Skin of body (tissue), 1 donor: ENCODE measurements at regions not wholly inside any gene's neighbourhood (a gene's known extent, or its start where the extent isn't known, plus 50 kb on each side); places are given as distances from the start of the nearest gene placed in this dataset.
A peak's percentile ranks its signal among the peaks of the same experiment; 100 is the strongest.
"Not testable (repeated sequence)": the region's sequence is repeated elsewhere in the genome, so short reads cannot be mapped to it uniquely, and the experiment has no call there.

Source experiments
- DNase-seq: peaks from one replicate; lab custom pipeline; 2025; lab: John Stamatoyannopoulos, UW

DNA sequence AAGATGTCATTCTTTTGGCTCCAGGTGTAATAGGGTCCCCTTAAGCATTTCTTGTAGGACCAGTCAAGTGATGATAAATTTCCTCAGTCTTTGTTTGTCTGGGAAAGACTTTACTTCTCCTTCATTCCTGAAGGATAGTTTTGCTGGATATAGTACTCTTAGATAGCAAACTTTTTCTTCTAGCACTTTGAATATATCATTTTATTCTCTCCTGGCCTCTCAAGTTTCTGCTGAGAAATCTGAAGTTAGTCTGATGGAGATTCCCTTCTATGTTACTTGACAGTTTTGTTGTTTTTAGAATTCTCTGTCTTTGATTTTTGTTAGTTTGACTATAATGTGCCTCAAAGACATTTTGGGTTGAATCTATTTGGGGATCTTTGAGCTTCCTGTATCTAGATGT, 181.2 kb upstream of the HES1 start:
- DNase-seq, result no peak

DNA sequence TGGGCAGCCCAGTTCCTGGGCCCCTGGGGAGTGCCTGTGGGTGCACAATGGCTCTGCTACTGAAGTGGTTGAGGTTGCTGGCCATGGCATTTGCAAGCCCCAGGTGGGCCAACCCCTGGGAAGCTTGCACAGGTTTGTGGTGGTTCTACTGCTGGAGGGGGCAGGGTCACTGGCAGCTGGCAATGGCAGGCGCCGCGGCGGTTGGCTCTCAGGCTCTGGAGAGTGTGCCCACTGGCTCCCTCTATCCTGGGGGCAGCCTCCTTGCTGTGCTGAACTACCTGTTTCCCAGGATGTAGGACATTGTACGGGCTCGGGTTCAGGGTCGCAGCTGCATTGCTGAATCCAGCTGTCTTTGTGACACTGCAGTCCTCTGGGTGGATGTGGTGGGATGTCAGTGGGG, 180.2 kb upstream of the HES1 start:
- no peak for DNase-seq

DNA sequence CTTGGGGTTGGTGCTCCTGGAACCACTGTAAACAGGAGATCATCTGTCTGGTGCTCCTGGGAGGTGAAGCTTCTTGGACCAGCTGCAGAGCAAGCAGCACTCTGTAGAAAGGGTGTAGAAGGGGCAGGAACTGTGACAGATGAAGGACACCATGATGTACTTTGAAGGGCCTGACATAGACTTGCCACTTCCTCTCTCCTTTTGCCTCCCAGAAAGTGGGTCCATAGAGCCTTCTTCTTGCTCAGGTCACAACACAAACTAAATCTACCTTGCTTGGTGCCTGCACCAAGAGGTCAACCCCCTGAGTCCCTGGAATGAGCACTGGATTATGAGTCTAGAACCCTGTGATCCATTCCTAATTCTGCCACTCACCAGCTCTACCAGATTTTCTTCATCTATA, 176.1 kb upstream of the HES1 start:
- no peak for DNase-seq

DNA sequence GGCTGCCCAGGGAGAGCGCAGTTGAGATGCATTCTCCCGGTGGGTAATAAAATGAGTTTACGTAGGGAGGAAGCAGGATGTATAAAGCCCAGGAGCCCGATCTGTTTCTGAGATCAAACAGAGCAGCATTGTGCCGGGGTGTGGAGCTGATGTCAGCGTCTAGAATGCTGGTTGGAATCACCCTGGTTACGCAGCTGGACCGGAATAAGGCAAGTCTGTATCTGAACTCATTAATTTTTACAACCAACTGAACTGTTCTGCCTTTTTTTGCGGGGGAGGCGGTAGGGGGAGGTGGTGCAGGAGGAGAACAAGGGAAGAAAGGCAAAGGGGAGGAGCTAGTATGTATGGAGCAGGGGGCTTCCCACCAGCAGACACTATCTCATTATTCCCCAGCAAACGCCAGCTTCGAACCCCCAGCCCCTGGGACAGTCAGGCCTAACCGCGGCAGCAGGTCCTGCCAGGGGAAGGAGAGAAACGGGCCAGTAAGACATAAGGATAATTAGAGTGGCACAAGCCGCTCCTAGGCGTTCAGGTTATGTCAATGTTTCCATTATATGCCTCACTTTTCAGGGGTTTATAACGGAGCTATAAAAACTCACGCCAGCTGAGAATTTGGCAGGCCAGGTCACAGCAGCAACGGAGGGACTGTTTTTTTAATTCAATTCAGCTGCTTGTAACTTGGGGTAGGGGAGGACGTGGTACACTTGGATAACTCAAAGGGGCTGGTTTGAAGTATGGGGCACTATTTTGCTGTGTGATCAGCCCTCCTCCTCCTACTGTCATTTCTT, 175.3 kb upstream of the HES1 start:
- peak; percentile 86 for DNase-seq

DNA sequence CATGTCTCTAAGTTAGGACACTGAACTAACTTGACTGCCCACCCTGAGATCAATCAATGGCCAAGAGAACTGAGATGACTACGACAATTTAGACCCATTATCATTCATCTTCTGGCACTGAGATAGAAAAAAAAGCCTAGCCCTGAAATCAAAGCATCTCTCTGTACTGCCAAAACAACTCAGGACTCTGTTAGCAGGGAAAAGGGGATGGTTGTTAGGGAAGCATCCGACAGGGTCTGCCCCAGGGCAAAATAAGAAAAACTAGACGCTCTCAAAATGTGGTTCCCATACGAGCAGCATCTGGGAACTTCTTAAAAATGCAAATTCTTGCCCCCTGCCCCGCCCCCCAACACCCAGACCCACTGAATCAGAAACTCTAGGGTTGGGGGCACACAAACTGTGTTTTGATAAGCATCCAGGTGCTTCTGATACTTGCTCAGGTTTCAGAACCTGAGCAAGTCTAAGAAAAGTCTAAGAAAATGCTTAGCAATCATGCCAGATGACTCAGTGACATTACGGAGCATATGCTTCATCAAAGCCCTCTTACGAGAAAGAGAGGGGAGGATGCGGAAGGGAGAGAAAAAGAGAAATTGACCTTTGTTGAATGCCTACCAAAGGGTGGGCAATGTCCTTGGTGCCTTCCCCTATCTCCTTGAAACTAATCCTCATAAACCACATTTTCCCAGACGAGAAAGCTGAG, 172.8 kb upstream of the HES1 start:
- no peak for DNase-seq

DNA sequence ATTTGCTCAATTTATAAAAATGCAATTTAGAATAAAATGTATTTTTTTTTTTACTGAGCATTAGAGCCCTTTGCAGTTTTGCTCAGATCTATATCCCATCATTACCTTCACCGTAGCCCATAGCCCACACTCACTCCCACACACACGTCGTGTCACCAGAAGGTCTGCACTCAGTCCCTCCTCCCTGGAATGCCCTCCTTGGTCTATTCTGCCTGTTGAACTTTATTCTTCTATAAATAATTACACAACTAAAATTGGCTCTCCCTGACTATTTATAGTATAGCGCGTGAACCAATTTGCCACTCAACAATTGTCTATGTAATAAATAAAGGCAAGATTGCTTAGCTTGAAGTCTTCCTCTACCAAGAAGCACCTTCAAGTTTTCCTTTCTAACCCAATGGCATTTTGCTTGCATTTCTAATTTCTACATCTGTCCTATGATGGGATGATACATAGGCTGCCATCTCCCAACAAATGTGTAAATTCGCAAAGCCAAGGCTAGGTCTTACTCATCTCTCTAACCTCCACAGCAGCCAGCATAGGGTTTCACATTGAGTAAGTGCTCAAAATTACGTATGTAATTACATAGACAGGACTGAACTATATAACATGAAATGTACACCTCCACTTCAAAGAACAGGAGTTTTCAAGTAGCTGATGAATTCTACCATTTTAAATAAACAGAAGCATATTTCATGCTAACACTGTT, 172.0 kb upstream of the HES1 start:
- DNase-seq, result no peak

DNA sequence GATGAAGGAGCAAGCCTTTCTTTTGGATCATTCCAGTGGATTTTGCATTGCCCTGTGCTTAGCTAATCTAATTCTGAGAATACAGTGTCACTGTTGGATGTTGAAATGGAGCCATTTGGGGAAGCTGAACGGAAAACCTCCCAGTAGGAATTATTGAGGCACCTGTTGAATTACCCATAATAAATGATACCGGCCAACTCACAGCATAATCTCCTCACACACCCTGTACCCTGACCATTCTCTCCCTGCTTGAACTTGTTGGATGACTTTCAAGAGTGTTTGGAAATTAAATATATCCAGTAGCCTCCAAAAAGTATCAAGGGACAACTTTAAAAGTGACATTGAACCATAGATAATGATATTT, 171.4 kb upstream of the HES1 start:
- DNase-seq, result no peak

DNA sequence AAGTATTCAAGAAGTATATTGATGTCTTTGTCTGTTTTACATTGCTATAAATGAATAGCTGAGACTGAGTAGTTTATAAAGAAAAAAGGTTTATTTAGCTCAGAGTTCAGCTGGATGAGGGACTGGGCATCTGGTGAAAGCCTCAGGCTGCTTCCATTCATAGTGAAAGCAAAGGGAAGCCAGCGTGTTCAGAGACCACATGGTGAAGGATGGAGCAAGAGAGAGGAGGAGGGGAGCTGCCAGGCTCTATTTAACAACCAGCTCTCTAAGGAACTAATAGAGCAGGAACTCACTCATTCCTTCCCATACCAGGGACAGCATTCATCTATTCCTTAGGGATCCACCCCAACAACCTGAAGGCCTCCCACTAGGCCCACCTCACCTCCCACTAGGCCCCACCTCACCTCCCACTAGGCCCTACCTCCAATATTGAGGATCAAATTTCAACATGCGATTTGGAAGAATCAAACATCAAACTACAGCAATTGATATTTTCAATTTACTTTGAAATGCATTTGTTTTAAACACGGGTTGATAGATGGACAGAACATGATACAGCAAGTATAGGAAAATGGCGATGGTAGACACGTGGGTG, 167.5 kb upstream of the HES1 start:
- DNase-seq, result no peak

DNA sequence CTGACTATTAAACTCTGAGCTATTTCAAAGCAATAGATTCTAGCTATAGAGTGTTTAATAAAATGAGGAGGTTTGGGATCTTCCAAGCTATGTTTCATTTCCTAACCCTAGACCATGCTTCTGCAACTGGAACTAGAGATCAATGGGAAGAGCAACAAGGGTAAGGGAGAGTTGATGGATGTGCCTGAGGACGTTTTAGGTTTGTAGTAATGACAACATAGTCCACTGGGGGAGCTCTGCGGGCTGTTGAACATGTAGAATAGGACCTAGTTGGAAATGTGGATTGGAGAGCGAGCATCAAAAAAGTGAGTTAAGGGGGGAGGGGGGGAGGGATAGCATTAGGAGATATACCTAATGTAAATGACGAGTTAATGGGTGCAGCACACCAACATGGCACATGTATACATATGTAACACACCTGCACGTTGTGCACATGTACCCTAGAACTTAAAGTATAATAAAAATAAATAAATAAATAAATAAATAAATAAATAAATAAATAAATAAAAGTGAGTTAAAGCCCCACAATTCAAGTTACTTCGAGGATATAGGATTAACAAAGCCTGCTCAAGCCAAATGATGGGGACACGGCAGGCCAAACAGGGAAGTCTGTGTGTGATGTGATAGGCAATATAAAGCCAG, 165.7 kb upstream of the HES1 start:
- DNase-seq, result not testable (repeated sequence)

DNA sequence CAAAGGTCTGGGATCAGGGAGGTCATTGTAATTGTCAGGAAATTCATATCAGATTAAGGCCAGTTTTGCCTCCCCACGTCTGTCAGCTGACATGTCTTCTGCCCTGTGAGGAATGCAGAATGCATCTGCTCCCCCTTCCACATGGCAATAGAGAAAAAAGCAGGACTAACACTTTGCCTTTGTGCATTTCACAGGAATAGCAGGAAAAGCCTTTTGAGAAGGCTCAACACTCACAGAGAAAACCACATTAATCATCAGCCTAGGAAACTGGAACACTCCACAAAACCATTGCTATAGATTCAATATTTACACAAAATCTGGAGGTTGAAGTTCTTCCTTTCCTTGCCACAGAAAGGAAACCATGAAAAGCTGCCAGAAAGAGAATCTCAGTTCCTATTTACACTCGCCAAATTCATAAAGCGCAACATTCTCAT, 165.2 kb upstream of the HES1 start:
- no peak for DNase-seq

DNA sequence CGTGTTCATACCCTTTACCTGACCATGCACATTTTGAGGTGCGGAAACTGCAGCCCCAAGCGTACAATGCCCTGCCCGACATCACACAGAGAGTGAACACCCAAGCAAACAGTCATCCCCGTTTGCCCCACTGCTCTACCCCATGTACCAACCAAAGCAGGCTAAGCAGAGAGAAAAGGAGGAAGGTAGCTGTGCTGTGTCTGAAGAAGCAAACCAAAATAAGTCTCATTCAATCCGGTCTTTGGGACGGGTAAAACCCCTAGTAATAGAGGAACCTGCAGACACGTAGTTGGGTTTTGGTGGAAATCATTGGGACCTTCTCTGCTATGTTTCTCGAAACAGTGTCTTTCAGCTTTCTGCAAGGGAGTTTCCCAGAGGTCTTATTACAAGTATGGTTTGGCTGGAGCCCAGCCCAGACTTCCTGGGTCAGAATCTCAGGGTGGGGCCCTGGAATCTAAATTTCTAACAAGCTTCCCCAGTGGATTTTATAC, 164.6 kb upstream of the HES1 start:
- no peak for DNase-seq

DNA sequence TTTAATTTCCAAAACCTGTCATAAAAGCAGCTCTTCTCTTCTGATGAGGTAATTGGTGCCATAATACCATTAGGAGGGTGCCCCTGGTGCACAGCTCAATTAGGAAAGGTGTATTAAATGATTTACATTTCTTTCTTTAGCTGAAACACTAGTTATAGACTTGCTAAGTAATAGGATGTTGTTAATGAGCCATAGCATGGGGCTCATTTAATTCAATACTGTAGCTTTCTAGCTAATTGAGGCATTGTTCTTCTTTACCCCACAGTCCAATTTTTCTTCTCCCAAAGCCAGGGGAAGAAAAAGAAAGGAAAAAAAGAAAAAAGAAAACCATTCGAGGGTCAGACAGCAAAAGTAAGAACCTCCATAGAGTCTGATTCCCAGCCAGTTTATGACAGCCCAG, 164.0 kb upstream of the HES1 start:
- DNase-seq, result no peak

DNA sequence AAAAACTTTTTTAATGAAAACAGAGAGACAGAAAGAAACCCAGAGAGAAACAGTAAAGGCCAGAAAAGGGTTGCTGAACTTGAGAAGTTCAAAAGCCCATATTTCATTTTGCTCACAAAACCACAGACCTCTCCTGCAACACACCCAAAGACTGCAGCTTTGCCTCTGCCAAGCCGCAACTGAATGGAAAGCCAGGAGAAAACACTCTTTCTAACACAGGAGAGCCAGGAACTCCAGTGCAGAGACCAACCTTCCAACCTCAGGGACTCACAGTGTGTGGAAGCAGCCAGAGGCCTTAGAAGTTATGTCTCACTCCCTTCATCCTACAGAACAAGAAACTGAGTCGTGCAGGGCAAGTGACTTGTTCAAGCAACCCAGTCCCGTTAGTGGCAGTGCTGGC, 163.1 kb upstream of the HES1 start:
- no peak for DNase-seq

DNA sequence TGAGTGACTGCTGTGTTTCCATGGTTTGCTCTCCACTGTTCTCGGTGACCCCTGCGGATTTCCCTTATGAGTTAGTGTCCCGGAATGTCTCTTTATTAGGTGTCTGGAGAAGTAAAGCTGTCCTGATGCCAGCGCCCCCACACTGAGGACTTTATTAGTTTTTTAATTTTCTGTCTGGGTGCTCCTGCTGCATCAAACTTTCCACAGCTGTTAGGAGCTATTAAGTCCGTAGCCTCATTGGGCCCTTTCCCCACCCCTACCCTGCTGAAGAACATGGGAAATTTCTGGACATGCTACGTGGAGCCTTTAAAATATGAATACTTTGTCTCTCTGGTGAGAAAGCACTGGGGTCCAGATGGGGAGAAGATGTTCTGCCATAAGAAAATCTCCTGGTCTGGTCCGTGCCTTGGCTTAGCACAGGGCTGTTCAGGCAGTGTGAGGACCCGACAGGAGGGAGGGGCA, 161.7 kb upstream of the HES1 start:
- no peak for DNase-seq

DNA sequence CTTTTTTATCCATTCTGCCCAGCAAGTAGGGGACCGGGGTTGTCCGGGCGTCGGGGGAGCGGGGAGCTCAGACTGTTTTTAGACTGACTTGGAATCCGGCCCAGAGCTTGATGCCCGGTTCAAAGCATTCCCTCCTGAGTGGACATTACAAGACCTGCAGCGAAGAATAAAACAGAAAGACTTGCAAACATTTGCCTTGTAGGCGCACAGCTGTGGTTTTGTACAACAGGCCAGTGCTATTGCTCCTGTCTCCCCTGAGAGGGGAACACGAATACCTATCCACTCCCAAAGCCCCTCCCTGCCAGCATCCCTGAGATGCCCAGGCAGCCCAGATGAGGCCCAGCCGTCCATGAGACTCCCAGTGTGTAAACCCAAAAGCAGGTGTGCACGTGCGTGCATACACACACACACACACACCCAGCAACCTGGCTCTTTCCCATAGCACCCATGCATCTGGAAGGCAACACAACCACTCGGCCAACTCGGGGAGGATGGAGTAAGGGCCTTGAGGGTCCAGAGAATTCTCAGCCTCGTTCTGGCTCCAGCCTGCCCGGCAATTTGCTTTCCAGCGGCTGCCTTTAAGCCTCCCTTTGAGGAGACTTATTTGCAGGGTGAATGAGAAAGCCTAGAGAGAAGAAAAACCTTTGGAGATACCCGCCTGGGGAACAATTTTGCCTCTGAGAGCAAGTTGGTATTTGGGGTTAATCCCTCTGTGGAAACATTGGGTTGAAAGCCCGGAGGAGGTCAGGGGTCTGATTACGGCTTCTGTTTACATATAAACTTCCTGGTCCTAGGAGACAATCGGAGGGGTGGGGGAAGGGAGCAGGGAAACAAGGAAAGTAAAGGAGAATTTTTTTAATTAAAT, 161.0 kb upstream of the HES1 start:
- no peak for DNase-seq

DNA sequence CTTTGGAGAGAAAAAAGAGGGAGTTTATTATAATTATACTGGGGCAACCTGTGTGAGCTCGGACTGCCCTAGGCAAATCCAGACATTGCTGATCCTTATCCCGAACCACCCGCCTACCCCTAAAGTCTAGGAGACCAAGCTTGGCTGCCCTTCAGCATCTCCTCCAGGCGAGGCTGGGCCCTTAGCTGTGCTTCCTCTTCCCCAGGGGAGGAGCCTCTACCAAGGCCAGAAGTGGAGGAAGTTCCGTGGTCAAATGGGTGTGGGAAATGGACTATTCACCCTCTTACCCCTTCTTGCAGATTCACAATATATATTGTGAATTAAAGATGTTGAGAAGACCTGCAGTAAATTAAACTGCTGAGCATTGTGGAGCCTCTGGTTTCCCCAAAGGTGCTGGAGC, 158.3 kb upstream of the HES1 start:
- no peak for DNase-seq

DNA sequence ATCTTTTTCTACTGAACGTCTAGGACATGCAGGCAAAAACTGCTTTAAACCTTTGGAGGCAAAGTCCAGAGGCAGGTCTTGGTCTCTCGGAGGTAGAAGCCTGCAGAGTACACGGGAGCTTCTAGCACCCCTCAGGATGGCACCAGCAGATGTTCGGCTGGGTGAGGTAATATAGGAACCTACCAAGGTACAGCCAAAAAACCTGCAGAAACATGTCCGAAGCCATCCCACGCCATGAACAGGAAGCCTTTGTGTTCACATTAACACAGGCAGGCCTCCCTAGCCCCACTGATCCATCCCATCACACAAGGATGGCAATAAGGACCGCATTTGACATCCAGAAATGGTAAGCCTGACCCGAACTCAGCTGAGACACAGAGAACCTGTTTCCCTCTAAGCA, 157.9 kb upstream of the HES1 start:
- DNase-seq, result no peak

DNA sequence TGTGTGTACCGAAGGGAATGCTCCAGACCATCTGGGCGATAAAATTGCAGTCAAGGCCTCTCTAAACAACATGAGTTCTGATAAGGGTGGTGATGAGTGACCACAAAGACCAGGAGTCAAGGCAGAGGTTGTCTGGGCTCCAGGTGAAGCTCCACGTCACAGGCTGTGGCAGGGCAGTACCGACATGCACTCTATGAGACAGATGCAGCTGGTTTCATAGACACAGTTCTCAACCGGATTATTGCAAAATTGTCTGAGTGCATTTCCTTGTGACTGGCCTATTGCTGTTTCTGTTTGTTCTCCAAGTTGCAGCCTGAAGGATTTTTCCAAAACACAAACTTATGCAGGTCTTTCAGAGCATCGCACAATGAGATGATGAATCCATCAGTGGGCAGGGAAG, 157.5 kb upstream of the HES1 start:
- no peak for DNase-seq

DNA sequence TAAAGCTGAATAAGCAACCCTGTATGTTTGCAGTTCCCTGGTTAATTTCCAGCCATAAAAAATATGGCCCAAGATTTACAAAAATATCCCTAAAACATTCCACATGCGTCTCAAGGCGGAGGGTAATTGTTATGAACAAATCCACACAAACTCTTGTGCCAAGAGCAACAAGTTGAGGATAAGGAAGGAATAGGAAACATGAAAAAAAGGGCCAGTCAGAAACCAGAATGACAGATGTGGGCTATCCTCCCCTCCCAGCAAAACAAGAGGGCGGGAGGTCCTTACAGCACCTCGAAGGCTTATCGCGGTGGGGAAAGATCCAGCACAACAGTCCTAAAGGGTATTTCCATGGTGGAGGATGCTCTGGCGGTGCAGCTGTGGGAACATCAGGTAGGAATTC, 155.6 kb upstream of the HES1 start:
- peak; percentile 65 for DNase-seq

DNA sequence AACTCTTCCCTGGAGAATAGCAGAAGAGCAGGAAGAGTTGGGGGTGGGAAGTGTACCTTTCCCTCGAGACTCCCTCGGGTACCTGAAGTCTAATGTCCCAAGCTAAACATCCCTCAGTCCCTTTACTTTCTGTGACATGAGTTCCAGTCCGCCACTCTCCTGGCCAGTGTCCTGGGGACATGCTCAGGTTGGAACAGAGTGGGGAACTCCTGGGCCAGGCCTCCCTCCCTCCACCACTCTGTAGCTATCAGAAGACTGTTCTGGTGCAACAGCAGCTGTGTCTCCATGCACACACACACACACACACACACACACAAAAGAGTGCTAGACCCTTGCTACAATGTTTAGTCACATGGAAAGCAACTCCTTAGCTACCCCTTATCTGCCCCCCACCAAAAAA, 155.0 kb upstream of the HES1 start:
- no peak for DNase-seq

DNA sequence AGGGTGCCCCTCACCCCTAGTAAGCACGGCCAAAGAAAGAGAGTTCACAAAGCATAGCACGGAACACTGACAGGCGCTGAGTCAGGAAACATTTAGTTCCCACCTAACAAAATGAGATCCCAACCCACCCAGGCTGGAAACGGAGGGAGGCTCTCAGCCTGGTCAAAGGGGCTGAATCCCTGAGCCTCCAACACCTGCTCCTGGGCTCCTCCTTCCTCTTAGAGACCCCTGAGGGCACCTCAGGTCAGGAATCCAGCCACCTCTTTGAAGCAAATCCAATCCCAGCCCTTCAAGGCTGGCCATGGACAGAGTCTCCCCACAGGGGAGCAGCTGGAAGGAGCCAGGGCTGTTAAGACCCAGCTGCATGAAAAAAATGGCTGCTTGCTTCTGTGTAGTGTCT, 154.4 kb upstream of the HES1 start:
- no peak for DNase-seq
